ENCODE measurements at regions not wholly inside any gene's neighbourhood (a gene's known extent, or its start where the extent isn't known, plus 50 kb on each side); places are given as distances from the start of the nearest gene placed in this dataset.

DNA sequence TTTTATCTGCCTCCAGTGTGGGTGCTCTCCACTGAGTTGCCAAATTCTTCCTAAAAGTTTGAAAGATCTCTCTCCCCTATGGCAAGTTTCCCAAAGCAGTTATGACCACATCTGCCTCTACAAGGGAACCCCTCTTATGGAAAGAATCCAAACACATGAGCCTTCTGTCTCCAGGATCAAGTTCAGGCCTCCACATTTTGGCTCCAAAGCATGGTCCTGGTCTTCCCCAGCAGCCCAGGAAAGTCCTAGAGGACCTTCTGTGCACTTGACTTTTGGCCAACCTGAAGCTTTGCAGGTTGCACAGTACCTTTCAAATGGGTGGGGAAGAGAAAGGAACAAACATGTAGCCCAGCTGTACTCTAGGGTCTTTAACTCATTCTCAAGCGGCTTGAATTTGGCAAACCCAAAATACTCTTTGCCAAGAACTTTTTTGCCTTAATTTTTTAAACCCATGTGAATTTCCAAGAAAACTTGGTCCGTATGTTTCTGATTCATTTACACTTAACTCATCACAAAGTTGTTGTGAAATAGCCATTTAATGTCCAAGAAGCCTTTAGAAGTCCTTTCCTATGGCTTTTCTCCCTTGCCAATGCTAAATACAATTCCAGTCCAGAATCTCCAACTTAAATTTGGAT is 240.1 kb upstream of the TBX18 start:
- Histone ChIP-seq H3K4me1 (ENCODE audit: control insufficient read depth, insufficient read depth, low read length) (no peaks in the 10 kb centered on the region), H3K27me3 (ENCODE audit: control insufficient read depth, insufficient read depth, low read length) (0 out of 2 replicates have a peak, but pooled peaks cover 2% of the 10 kb centered on the region), H3K36me3 (ENCODE audit: control insufficient read depth, insufficient read depth, low read length) (no peaks in the 10 kb centered on the region), H3K9me3 (ENCODE audit: control insufficient read depth, insufficient read depth, low read depth, low read length) (no peaks in the 10 kb centered on the region), H3K27ac (ENCODE audit: low read length) (no peak overlapping the region), H3K4me3 (ENCODE audit: low read depth in 2 of 2, low read length in 2 of 2) (no peak overlapping the region)
- BruUV-seq (replicated peaks) = no TSS peak
- TF ChIP-seq SIN3A (IDR thresholded peaks at IDR 0.05; ENCODE audit: borderline replicate concordance, insufficient read depth, low read depth, low read length) (no peak), TCF7L2 (IDR thresholded peaks at IDR 0.05; ENCODE audit: low read depth, low read length) (no peak), POLR2AphosphoS5 (IDR thresholded peaks at IDR 0.05; ENCODE audit: low read depth, low read length) (no peak)
- TF ChIP-seq, protein P1, sequence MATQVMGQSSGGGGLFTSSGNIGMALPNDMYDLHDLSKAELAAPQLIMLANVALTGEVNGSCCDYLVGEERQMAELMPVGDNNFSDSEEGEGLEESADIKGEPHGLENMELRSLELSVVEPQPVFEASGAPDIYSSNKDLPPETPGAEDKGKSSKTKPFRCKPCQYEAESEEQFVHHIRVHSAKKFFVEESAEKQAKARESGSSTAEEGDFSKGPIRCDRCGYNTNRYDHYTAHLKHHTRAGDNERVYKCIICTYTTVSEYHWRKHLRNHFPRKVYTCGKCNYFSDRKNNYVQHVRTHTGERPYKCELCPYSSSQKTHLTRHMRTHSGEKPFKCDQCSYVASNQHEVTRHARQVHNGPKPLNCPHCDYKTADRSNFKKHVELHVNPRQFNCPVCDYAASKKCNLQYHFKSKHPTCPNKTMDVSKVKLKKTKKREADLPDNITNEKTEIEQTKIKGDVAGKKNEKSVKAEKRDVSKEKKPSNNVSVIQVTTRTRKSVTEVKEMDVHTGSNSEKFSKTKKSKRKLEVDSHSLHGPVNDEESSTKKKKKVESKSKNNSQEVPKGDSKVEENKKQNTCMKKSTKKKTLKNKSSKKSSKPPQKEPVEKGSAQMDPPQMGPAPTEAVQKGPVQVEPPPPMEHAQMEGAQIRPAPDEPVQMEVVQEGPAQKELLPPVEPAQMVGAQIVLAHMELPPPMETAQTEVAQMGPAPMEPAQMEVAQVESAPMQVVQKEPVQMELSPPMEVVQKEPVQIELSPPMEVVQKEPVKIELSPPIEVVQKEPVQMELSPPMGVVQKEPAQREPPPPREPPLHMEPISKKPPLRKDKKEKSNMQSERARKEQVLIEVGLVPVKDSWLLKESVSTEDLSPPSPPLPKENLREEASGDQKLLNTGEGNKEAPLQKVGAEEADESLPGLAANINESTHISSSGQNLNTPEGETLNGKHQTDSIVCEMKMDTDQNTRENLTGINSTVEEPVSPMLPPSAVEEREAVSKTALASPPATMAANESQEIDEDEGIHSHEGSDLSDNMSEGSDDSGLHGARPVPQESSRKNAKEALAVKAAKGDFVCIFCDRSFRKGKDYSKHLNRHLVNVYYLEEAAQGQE (IDR thresholded peaks at IDR 0.05; ENCODE audit: insufficient read depth in 1 of 2, low read depth in 2 of 2, low read length in 1 of 2) = no peak
- TF ChIP-seq, protein P2, sequence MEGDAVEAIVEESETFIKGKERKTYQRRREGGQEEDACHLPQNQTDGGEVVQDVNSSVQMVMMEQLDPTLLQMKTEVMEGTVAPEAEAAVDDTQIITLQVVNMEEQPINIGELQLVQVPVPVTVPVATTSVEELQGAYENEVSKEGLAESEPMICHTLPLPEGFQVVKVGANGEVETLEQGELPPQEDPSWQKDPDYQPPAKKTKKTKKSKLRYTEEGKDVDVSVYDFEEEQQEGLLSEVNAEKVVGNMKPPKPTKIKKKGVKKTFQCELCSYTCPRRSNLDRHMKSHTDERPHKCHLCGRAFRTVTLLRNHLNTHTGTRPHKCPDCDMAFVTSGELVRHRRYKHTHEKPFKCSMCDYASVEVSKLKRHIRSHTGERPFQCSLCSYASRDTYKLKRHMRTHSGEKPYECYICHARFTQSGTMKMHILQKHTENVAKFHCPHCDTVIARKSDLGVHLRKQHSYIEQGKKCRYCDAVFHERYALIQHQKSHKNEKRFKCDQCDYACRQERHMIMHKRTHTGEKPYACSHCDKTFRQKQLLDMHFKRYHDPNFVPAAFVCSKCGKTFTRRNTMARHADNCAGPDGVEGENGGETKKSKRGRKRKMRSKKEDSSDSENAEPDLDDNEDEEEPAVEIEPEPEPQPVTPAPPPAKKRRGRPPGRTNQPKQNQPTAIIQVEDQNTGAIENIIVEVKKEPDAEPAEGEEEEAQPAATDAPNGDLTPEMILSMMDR (IDR thresholded peaks at IDR 0.05) = no peak
- DNase-seq (ENCODE audit: low read depth, low spot score) (no peak), ATAC-seq (no peak)
- in situ Hi-C loops (cut with HindIII; ENCODE audit: low pct_unique_long_range_greater_than_20kb, low sequenced_read_pairs) (no loop called here), intact Hi-C loops (cut with micrococcal nuclease; ENCODE audit: unreplicated experiment) (no loop called here)
- CTCF ChIA-PET = no interaction called here
- POLR2A ChIA-PET = no interaction called here

DNA sequence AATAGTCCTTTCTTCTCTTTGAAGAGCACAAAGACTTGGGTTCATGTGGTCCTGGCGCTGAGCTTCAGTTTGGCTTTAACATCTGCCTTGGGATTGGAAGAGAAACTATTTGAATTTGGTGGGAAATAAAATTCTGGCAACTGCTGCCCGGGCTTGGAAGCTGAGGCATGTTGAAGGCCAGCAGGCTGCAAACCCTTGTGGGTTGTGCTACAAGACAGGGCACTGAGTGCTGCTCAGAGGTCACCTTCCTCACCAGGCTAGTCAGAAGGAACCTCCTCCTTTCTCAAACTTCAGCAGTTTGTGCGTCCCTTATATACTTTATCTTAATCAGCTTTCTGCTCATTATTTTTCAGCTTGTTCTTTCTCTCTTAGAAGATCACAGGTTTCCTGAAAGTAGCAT is 238.4 kb upstream of the TBX18 start:
- in situ Hi-C loops (cut with HindIII; ENCODE audit: low pct_unique_long_range_greater_than_20kb, low sequenced_read_pairs) = no loop called here
- POLR2A ChIA-PET = no interaction called here
- ATAC-seq = no peak

More for the DNA sequence above, 238.4 kb upstream of the TBX18 start:
- BruUV-seq (replicated peaks) = no TSS peak
- CTCF ChIA-PET = no interaction called here
- Histone ChIP-seq H3K4me3 (ENCODE audit: low read depth in 2 of 2, low read length in 2 of 2) (no peak overlapping the region), H3K27ac (ENCODE audit: low read length) (no peak overlapping the region), H3K36me3 (ENCODE audit: control insufficient read depth, insufficient read depth, low read length) (no peaks in the 10 kb centered on the region), H3K4me1 (ENCODE audit: control insufficient read depth, insufficient read depth, low read length) (no peaks in the 10 kb centered on the region), H3K9me3 (ENCODE audit: control insufficient read depth, insufficient read depth, low read depth, low read length) (no peaks in the 10 kb centered on the region), H3K27me3 (ENCODE audit: control insufficient read depth, insufficient read depth, low read length) (0 out of 2 replicates have a peak, but pooled peaks cover 2% of the 10 kb centered on the region)
- TF ChIP-seq POLR2AphosphoS5 (IDR thresholded peaks at IDR 0.05; ENCODE audit: low read depth, low read length) (no peak), TCF7L2 (IDR thresholded peaks at IDR 0.05; ENCODE audit: low read depth, low read length) (no peak), SIN3A (IDR thresholded peaks at IDR 0.05; ENCODE audit: borderline replicate concordance, insufficient read depth, low read depth, low read length) (no peak)
- TF ChIP-seq, protein P2 (IDR thresholded peaks at IDR 0.05) = no peak
- TF ChIP-seq, protein P1 (IDR thresholded peaks at IDR 0.05; ENCODE audit: insufficient read depth in 1 of 2, low read depth in 2 of 2, low read length in 1 of 2) = no peak
- DNase-seq (ENCODE audit: low read depth, low spot score) = no peak
- intact Hi-C loops (cut with micrococcal nuclease; ENCODE audit: unreplicated experiment) = no loop called here
